ENCODE measurements at regions not wholly inside any gene's neighbourhood (a gene's known extent, or its start where the extent isn't known, plus 50 kb on each side); places are given as distances from the start of the nearest gene placed in this dataset.
A peak's percentile ranks its signal among the peaks of the same experiment; 100 is the strongest.

DNA sequence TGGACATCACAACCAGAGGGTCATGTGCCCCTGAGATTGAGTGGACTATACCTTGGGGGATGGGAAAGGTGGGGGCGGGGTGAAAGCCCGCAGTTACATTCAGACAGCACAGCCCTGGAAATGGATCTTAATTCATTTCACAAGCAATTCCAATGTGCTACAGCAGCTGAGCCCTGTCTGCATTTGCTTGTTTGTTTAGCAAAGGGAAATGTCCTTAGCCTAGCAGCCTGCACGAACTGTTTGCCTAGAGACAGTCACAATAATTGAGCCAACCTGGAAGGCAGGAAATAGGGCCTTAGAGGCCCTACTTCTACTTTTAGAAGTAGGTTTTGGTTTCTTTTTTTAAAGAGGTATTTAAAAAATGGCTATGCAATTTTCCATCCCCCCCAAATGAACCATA lies 177.3 kb upstream of the KL start:
- H4K20me1 ChIP-seq (ENCODE audit: insufficient read depth, low read length), result no peaks in the 10 kb centered on the region
- H3K27ac ChIP-seq (ENCODE audit: extremely low read length, insufficient read depth, low read length), result no peak overlapping the region
- H2AFZ ChIP-seq (ENCODE audit: low read length), result no peak overlapping the region
- DNase-seq (ENCODE audit: low spot score) (peak; percentile 24), ATAC-seq (peak; percentile 89), FAIRE-seq (no peak)
- intact Hi-C loops (cut with micrococcal nuclease; ENCODE audit: unreplicated experiment) (no loop called here), in situ Hi-C loops (cut with HindIII; ENCODE audit: extremely low pct_ligation_motif_present, low pct_unique_long_range_greater_than_20kb) (no loop called here)
- peaks cover 10% of the 10 kb centered on the region; the same call in 1 of the 2 replicates for H3K4me1 ChIP-seq (ENCODE audit: insufficient read depth, low read length)
- ChIA-PET CTCF (ENCODE audit: low intra/inter-chr PET ratio, low total read pairs) (no interaction called here), POLR2A (no interaction called here)
- H3K9me3 ChIP-seq (ENCODE audit: low read length), result no peaks in the 10 kb centered on the region
- WGBS (ENCODE audit: low lambda C conversion rate), result 0% methylated on average over 3 of the region's 3 CpGs
- H3K27me3 ChIP-seq (ENCODE audit: control insufficient read depth in 1 of 2, insufficient read depth in 2 of 2, low read length in 2 of 2), result no peaks in the 10 kb centered on the region
- no peak overlapping the region for H3K4me3 ChIP-seq (replicated peaks in 1 of 3; ENCODE audit: insufficient read depth in 1 of 3, low read depth in 2 of 3, low read length in 3 of 3)
- no peaks in the 10 kb centered on the region for H3K36me3 ChIP-seq (replicated peaks in 1 of 2; ENCODE audit: control insufficient read depth in 1 of 2, insufficient read depth in 2 of 2, low read length in 2 of 2)
- H3K9ac ChIP-seq (ENCODE audit: insufficient read depth, low read depth, low read length), result no peak overlapping the region
- BruUV-seq (replicated peaks), result no TSS peak
- TF ChIP-seq ZNF713 (CRISPR knock-in tag; IDR thresholded peaks at IDR 0.05) (no peak), PAF1 (CRISPR knock-in tag; IDR thresholded peaks at IDR 0.05) (no peak), FOXA1 (IDR thresholded peaks at IDR 0.05) (no peak), FOXA1 (CRISPR knock-in tag; IDR thresholded peaks at IDR 0.05) (0 out of 2 replicates have a peak, but pooled peaks have one; percentile 40), ZNF430 (CRISPR knock-in tag; IDR thresholded peaks at IDR 0.05) (no peak)
- TF ChIP-seq, protein P1, sequence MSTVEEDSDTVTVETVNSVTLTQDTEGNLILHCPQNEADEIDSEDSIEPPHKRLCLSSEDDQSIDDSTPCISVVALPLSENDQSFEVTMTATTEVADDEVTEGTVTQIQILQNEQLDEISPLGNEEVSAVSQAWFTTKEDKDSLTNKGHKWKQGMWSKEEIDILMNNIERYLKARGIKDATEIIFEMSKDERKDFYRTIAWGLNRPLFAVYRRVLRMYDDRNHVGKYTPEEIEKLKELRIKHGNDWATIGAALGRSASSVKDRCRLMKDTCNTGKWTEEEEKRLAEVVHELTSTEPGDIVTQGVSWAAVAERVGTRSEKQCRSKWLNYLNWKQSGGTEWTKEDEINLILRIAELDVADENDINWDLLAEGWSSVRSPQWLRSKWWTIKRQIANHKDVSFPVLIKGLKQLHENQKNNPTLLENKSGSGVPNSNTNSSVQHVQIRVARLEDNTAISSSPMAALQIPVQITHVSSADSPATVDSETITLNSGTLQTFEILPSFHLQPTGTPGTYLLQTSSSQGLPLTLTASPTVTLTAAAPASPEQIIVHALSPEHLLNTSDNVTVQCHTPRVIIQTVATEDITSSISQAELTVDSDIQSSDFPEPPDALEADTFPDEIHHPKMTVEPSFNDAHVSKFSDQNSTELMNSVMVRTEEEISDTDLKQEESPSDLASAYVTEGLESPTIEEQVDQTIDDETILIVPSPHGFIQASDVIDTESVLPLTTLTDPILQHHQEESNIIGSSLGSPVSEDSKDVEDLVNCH (CRISPR knock-in tag; IDR thresholded peaks at IDR 0.05), result no peak
- no peak overlapping the region for H3K4me2 ChIP-seq (ENCODE audit: low read depth, low read length)
- no peaks in the 10 kb centered on the region for H3K79me2 ChIP-seq (ENCODE audit: insufficient read depth, low read length)

DNA sequence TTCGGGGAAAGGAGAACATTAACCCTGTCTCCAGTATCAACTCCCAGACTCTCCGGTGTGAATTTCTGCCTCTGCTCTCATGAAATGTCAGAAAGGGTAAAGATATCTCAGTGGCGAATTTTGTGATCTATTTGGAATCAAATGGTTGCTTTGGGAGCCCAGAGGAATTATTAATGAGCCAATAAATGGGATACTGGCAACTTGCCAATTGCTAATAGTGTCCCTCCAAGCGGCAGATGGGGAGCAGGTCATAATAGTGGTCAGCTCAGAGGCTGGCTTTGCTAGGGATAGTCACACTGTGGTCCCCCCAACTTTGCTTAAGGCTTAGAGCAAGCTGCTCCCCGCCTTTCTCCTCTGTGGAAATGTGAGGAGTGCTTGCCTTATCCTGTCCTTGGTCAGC lies 176.1 kb upstream of the KL start:
- in situ Hi-C loops (cut with HindIII; ENCODE audit: extremely low pct_ligation_motif_present, low pct_unique_long_range_greater_than_20kb) (no loop called here), intact Hi-C loops (cut with micrococcal nuclease; ENCODE audit: unreplicated experiment) (no loop called here)
- Histone ChIP-seq H3K9ac (ENCODE audit: insufficient read depth, low read depth, low read length) (no peak overlapping the region), H3K79me2 (ENCODE audit: insufficient read depth, low read length) (no peaks in the 10 kb centered on the region), H3K36me3 (replicated peaks in 1 of 2; ENCODE audit: control insufficient read depth in 1 of 2, insufficient read depth in 2 of 2, low read length in 2 of 2) (no peaks in the 10 kb centered on the region), H2AFZ (ENCODE audit: low read length) (no peak overlapping the region), H3K4me3 (replicated peaks in 1 of 3; ENCODE audit: insufficient read depth in 1 of 3, low read depth in 2 of 3, low read length in 3 of 3) (no peak overlapping the region), H3K4me1 (ENCODE audit: insufficient read depth, low read length) (peaks cover 10% of the 10 kb centered on the region; the same call in 1 of the 2 replicates), H3K9me3 (ENCODE audit: low read length) (no peaks in the 10 kb centered on the region), H3K27me3 (ENCODE audit: control insufficient read depth in 1 of 2, insufficient read depth in 2 of 2, low read length in 2 of 2) (no peaks in the 10 kb centered on the region), H3K4me2 (ENCODE audit: low read depth, low read length) (no peak overlapping the region), H3K27ac (ENCODE audit: extremely low read length, insufficient read depth, low read length) (no peak overlapping the region), H4K20me1 (ENCODE audit: insufficient read depth, low read length) (no peaks in the 10 kb centered on the region)
- ATAC-seq, result no peak
- no peak for DNase-seq (ENCODE audit: low spot score)
- ChIA-PET POLR2A (no interaction called here), CTCF (ENCODE audit: low intra/inter-chr PET ratio, low total read pairs) (no interaction called here)
- BruUV-seq (replicated peaks), result no TSS peak
- 65% methylated on average over 5 of the region's 5 CpGs for WGBS (ENCODE audit: low lambda C conversion rate)
- TF ChIP-seq ZNF446 (CRISPR knock-in tag; IDR thresholded peaks at IDR 0.05) (no peak), LCORL (IDR thresholded peaks at IDR 0.05) (peak; percentile 81), LCORL (CRISPR knock-in tag; IDR thresholded peaks at IDR 0.05) (no peak), ZSCAN31 (CRISPR knock-in tag; IDR thresholded peaks at IDR 0.05; ENCODE audit: low read depth) (no peak), MIXL1 (CRISPR knock-in tag; IDR thresholded peaks at IDR 0.05) (no peak), ZNF724P (CRISPR knock-in tag; IDR thresholded peaks at IDR 0.05; ENCODE audit: borderline replicate concordance) (no peak)
- TF ChIP-seq, protein P2, sequence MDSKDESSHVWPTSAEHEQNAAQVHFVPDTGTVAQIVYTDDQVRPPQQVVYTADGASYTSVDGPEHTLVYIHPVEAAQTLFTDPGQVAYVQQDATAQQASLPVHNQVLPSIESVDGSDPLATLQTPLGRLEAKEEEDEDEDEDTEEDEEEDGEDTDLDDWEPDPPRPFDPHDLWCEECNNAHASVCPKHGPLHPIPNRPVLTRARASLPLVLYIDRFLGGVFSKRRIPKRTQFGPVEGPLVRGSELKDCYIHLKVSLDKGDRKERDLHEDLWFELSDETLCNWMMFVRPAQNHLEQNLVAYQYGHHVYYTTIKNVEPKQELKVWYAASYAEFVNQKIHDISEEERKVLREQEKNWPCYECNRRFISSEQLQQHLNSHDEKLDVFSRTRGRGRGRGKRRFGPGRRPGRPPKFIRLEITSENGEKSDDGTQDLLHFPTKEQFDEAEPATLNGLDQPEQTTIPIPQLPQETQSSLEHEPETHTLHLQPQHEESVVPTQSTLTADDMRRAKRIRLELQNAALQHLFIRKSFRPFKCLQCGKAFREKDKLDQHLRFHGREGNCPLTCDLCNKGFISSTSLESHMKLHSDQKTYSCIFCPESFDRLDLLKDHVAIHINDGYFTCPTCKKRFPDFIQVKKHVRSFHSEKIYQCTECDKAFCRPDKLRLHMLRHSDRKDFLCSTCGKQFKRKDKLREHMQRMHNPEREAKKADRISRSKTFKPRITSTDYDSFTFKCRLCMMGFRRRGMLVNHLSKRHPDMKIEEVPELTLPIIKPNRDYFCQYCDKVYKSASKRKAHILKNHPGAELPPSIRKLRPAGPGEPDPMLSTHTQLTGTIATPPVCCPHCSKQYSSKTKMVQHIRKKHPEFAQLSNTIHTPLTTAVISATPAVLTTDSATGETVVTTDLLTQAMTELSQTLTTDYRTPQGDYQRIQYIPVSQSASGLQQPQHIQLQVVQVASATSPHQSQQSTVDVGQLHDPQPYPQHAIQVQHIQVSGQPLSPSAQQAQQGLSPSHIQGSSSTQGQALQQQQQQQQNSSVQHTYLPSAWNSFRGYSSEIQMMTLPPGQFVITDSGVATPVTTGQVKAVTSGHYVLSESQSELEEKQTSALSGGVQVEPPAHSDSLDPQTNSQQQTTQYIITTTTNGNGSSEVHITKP (CRISPR knock-in tag; IDR thresholded peaks at IDR 0.05; ENCODE audit: low read depth), result no peak
- FAIRE-seq, result no peak

Data from HepG2 (cell line).